22Rv1 (cell line): ENCODE measurements at regions not wholly inside any gene's neighbourhood (a gene's known extent, or its start where the extent isn't known, plus 50 kb on each side); places are given as distances from the start of the nearest gene placed in this dataset.

Source experiments
- ZFX ChIP-seq: fragments of 450-650 bp; IDR thresholded peaks from 2 replicates; pipeline ENCODE4 v1.6.1; 2017; ENCODE audit warnings: antibody characterized with exemption, borderline replicate concordance
- TF ChIP-seq, protein P1 (sequence below): fragments of 450-650 bp; IDR thresholded peaks from 2 replicates; pipeline ENCODE4 v1.5.1; 2017; ENCODE audit warnings: mild to moderate bottlenecking

DNA sequence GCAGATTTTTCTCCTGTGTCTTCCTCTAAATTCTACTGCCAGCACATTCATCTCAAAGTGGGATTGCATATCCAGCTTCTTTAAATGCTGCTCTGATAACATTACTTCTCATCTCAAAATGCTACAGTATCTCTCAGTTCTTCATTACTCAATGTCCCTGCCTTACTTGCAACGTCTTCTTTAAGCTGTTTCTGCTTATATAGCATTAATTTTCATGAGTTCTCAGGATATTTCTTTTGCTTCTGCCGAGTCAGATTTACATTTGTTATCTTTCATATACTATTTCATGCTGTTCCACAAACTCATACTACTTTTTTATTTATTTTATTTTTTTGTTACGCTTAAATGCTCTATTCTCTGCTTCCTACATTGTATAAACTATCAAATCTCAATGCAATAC lies 1223.5 kb upstream of the FAM98A start:
- TF ChIP-seq, protein P1, sequence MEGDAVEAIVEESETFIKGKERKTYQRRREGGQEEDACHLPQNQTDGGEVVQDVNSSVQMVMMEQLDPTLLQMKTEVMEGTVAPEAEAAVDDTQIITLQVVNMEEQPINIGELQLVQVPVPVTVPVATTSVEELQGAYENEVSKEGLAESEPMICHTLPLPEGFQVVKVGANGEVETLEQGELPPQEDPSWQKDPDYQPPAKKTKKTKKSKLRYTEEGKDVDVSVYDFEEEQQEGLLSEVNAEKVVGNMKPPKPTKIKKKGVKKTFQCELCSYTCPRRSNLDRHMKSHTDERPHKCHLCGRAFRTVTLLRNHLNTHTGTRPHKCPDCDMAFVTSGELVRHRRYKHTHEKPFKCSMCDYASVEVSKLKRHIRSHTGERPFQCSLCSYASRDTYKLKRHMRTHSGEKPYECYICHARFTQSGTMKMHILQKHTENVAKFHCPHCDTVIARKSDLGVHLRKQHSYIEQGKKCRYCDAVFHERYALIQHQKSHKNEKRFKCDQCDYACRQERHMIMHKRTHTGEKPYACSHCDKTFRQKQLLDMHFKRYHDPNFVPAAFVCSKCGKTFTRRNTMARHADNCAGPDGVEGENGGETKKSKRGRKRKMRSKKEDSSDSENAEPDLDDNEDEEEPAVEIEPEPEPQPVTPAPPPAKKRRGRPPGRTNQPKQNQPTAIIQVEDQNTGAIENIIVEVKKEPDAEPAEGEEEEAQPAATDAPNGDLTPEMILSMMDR, result no peak
- TF ChIP-seq ZFX, result no peak
